K562 (cell line): ENCODE measurements at regions not wholly inside any gene's neighbourhood (a gene's known extent, or its start where the extent isn't known, plus 50 kb on each side); places are given as distances from the start of the nearest gene placed in this dataset.

Source experiments
- CTCF ChIP-seq, 3 experiments: IDR thresholded peaks in 2 of 3; conservative IDR thresholded peaks in 1 of 3; 2 replicates each; pipeline ENCODE4 v1.5.1; 2011 to 2012; ENCODE audit warnings: low read length in 3 of 3, mild to moderate bottlenecking in 3 of 3, control low read depth in 2 of 3, improper control_type of control experiment in 1 of 3, inconsistent platforms in 1 of 3, low read depth in 1 of 3, mixed read lengths in 1 of 3, moderate library complexity in 1 of 3; ENCODE audit not compliant: insufficient read depth in 2 of 3
- EZH2 ChIP-seq: IDR thresholded peaks from 2 replicates; pipeline ENCODE4 v1.6.1; 2012; ENCODE audit warnings: low read depth, mild to moderate bottlenecking, inconsistent platforms, low read length, borderline replicate concordance
- GABPA ChIP-seq: fragments of 200-800 bp; sonication (Bioruptor generic); conservative IDR thresholded peaks from 2 replicates; pipeline ENCODE4 v1.6.1; 2016; ENCODE audit warnings: low read depth, missing genetic modification characterization, missing compliant biosample characterization
- IRF1 ChIP-seq: sonication (generic); formaldehyde crosslinking; IDR thresholded peaks from 2 replicates; pipeline ENCODE4 v1.8.0; 2022; ENCODE audit warnings: missing genetic modification reagents, mild to moderate bottlenecking, borderline replicate concordance
- KDM1A ChIP-seq, 2 experiments: fragments of 450-650 bp; IDR thresholded peaks; 2 replicates each; pipeline ENCODE4 v1.6.1; 2016; ENCODE audit warnings: mild to moderate bottlenecking in 2 of 2
- NR3C1 ChIP-seq: sonication (generic); formaldehyde crosslinking; IDR thresholded peaks from 2 replicates; pipeline ENCODE4 v1.8.1; 2022; ENCODE audit warnings: missing genetic modification reagents
- PKNOX1 ChIP-seq: fragments of 450-650 bp; IDR thresholded peaks from 2 replicates; pipeline ENCODE4 v1.6.1; 2016
- POLR3A ChIP-seq: IDR thresholded peaks from 2 replicates; pipeline ENCODE4 v1.6.1; 2011; ENCODE audit warnings: borderline replicate concordance, mild to moderate bottlenecking, moderate library complexity; ENCODE audit not compliant: insufficient read length, insufficient read depth; ENCODE audit errors: extremely low read depth
- ZBTB40 ChIP-seq, 2 experiments: fragments of 450-650 bp in 1 of 2; sonication (generic) in 1 of 2; formaldehyde crosslinking in 1 of 2; IDR thresholded peaks; 2 replicates each; pipeline versions ENCODE4 v1.7.1 to v1.9.0; 2016 to 2022; ENCODE audit warnings: inconsistent platforms in 1 of 2, mild to moderate bottlenecking in 1 of 2, missing genetic modification reagents in 1 of 2

- TF ChIP-seq IRF1 (no peak), KDM1A (IDR thresholded peaks at IDR 0.05) (no peak), POLR3A (no peak), GABPA (tag) (no peak), NR3C1 (no peak), PKNOX1 (no peak), CTCF (IDR thresholded peaks at IDR 0.05 in 2 of 3, conservative IDR thresholded peaks at IDR 0.05 in 1 of 3; ENCODE audit: insufficient read depth in 2 of 3, low read depth in 1 of 3, low read length in 3 of 3) (no peak), ZBTB40 (IDR thresholded peaks at IDR 0.05) (no peak), ZBTB40 (CRISPR knock-in tag; IDR thresholded peaks at IDR 0.05) (no peak), EZH2 (no peak)
These were observed 284.1 kb downstream of the TDRD15 start for GRCh38 chr2:21407851-21408250.
